Neural crest cell (in vitro differentiated cells): ENCODE measurements at regions not wholly inside any gene's neighbourhood (a gene's known extent, or its start where the extent isn't known, plus 50 kb on each side); places are given as distances from the start of the nearest gene placed in this dataset.

Experiments used
- DNase-seq: peaks from one replicate; pipeline ENCODE4 v3.0.0; 2021; ENCODE audit warnings: low read depth, mixed read lengths, low spot score
- H3K27ac Mint-ChIP-seq: one replicate; pipeline ENCODE4 v1.8.0; 2021; ENCODE audit warnings: mild to moderate bottlenecking, mixed read lengths; ENCODE audit not compliant: unreplicated experiment
- H3K27me3 Mint-ChIP-seq: 2 replicates; pipeline ENCODE4 v1.8.0; 2021; ENCODE audit warnings: low read depth, mild to moderate bottlenecking, mixed read lengths
- H3K36me3 Mint-ChIP-seq: 2 replicates; pipeline ENCODE4 v1.8.0; 2021; ENCODE audit warnings: low read depth, mild to moderate bottlenecking, mixed read lengths
- H3K4me1 Mint-ChIP-seq: 2 replicates; pipeline ENCODE4 v1.8.0; 2021; ENCODE audit warnings: mixed read lengths
- H3K4me3 Mint-ChIP-seq: one replicate; pipeline ENCODE4 v1.8.0; 2021; ENCODE audit warnings: mild to moderate bottlenecking, mixed read lengths
- H3K9me3 Mint-ChIP-seq: 2 replicates; pipeline ENCODE4 v1.8.0; 2021; ENCODE audit warnings: mixed read lengths
- CTCF ChIP-seq: fragments of 200-600 bp; sonication (generic); conservative IDR thresholded peaks from 2 replicates; pipeline ENCODE4 v1.5.0; 2021; ENCODE audit warnings: antibody characterized with exemption, mild to moderate bottlenecking

GRCh38 chr19:32224371-32225244, 120.8 kb upstream of the ZNF507 start:
- peak overlapping the region; percentile 78 for H3K4me3 Mint-ChIP-seq
- DNase-seq, result peak; percentile 76
- no peaks in the 10 kb centered on the region for H3K9me3 Mint-ChIP-seq
- H3K36me3 Mint-ChIP-seq, result no peaks in the 10 kb centered on the region
- TF ChIP-seq CTCF, result peak; percentile 100
- H3K27ac Mint-ChIP-seq, result no peak overlapping the region
- peaks cover 6% of the 10 kb centered on the region for H3K4me1 Mint-ChIP-seq
- peaks cover 70% of the 10 kb centered on the region for H3K27me3 Mint-ChIP-seq

- DNase-seq, result no peak
- H3K4me3 Mint-ChIP-seq, result no peak overlapping the region
- H3K9me3 Mint-ChIP-seq, result no peaks in the 10 kb centered on the region
- H3K27ac Mint-ChIP-seq, result peak overlapping the region; percentile 27
- H3K27me3 Mint-ChIP-seq, result peaks cover 64% of the 10 kb centered on the region
- no peaks in the 10 kb centered on the region for H3K36me3 Mint-ChIP-seq
- peaks cover 6% of the 10 kb centered on the region for H3K4me1 Mint-ChIP-seq
- TF ChIP-seq CTCF, result no peak
These were observed 117.7 kb upstream of the ZNF507 start for GRCh38 chr19:32227561-32228165.

- H3K4me1 Mint-ChIP-seq, result no peaks in the 10 kb centered on the region
- no peaks in the 10 kb centered on the region for H3K9me3 Mint-ChIP-seq
- no peak for TF ChIP-seq CTCF
- H3K4me3 Mint-ChIP-seq, result no peak overlapping the region
- H3K36me3 Mint-ChIP-seq, result no peaks in the 10 kb centered on the region
- DNase-seq, result no peak
- H3K27ac Mint-ChIP-seq, result no peak overlapping the region
- H3K27me3 Mint-ChIP-seq, result peaks cover 43% of the 10 kb centered on the region
These were observed 115.0 kb upstream of the ZNF507 start for GRCh38 chr19:32230441-32230840.

GRCh38 chr19:32231020-32231419, 114.4 kb upstream of the ZNF507 start:
- Mint-ChIP-seq H3K4me1 (no peaks in the 10 kb centered on the region), H3K36me3 (no peaks in the 10 kb centered on the region), H3K9me3 (no peaks in the 10 kb centered on the region), H3K27ac (no peak overlapping the region), H3K4me3 (no peak overlapping the region), H3K27me3 (peaks cover 40% of the 10 kb centered on the region)
- DNase-seq, result no peak
- TF ChIP-seq CTCF, result no peak

- no peak for TF ChIP-seq CTCF
- Mint-ChIP-seq H3K27ac (no peak overlapping the region), H3K9me3 (no peaks in the 10 kb centered on the region), H3K4me3 (no peak overlapping the region), H3K27me3 (peaks cover 35% of the 10 kb centered on the region), H3K4me1 (no peaks in the 10 kb centered on the region), H3K36me3 (no peaks in the 10 kb centered on the region)
- DNase-seq, result no peak
These were observed 113.7 kb upstream of the ZNF507 start for GRCh38 chr19:32231691-32232090.
